OCI-LY7 (cell line): ENCODE measurements at regions not wholly inside any gene's neighbourhood (a gene's known extent, or its start where the extent isn't known, plus 50 kb on each side); places are given as distances from the start of the nearest gene placed in this dataset.

Experiments used
- EZH2phosphoT487 ChIP-seq: fragments of 200-600 bp; sonication (generic); IDR thresholded peaks from 2 replicates; pipeline ENCODE4 v1.6.1; 2018; ENCODE audit warnings: low read depth, borderline replicate concordance, mild to moderate bottlenecking, mixed run types, antibody characterized with exemption, low read length, moderate library complexity, mixed read lengths
- TF ChIP-seq, protein P1 (sequence below): fragments of 200-600 bp; sonication (generic); conservative IDR thresholded peaks from 2 replicates; pipeline ENCODE4 v1.5.1; 2014; ENCODE audit warnings: mild to moderate bottlenecking, antibody characterized with exemption, low read length, moderate library complexity, mixed read lengths

- TF ChIP-seq, protein P1, sequence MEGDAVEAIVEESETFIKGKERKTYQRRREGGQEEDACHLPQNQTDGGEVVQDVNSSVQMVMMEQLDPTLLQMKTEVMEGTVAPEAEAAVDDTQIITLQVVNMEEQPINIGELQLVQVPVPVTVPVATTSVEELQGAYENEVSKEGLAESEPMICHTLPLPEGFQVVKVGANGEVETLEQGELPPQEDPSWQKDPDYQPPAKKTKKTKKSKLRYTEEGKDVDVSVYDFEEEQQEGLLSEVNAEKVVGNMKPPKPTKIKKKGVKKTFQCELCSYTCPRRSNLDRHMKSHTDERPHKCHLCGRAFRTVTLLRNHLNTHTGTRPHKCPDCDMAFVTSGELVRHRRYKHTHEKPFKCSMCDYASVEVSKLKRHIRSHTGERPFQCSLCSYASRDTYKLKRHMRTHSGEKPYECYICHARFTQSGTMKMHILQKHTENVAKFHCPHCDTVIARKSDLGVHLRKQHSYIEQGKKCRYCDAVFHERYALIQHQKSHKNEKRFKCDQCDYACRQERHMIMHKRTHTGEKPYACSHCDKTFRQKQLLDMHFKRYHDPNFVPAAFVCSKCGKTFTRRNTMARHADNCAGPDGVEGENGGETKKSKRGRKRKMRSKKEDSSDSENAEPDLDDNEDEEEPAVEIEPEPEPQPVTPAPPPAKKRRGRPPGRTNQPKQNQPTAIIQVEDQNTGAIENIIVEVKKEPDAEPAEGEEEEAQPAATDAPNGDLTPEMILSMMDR, result no peak
- no peak for TF ChIP-seq EZH2phosphoT487
Observed at GRCh38 chr10:10434312-10434711, 583.4 kb upstream of the CELF2 start.
